Neural cell (in vitro differentiated cells): ENCODE measurements at regions not wholly inside any gene's neighbourhood (a gene's known extent, or its start where the extent isn't known, plus 50 kb on each side); places are given as distances from the start of the nearest gene placed in this dataset.

ENCODE experiments used
- H2AFZ ChIP-seq: fragments of 200-600, 300-800 bp; sonication (generic), shearing (Covaris generic); 2 replicates; pipeline ENCODE4 v1.6.0; 2014; ENCODE audit warnings: low read depth, mild to moderate bottlenecking, antibody characterized with exemption, low read length, moderate library complexity
- H3F3A ChIP-seq: fragments of 200-600 bp; shearing (Covaris generic); 2 replicates; pipeline ENCODE4 v1.6.1; 2016; ENCODE audit warnings: mild to moderate bottlenecking, moderate library complexity, mixed read lengths, antibody characterized with exemption, low read length; ENCODE audit not compliant: insufficient read depth, poor library complexity, severe bottlenecking
- H3K27ac ChIP-seq: fragments of 200-600, 300-800 bp; sonication (generic), shearing (Covaris generic); 2 replicates; pipeline ENCODE4 v1.5.1; 2014; ENCODE audit warnings: mild to moderate bottlenecking, low read length, moderate library complexity
- H3K27me3 ChIP-seq: fragments of 300-800, 200-600 bp; sonication (generic), shearing (Covaris generic); 2 replicates; pipeline ENCODE4 v1.6.0; 2014; ENCODE audit warnings: mild to moderate bottlenecking, low read depth, low read length, moderate library complexity; ENCODE audit not compliant: insufficient read depth
- H3K36me3 ChIP-seq: fragments of 300-800, 200-600 bp; sonication (generic), shearing (Covaris generic); 2 replicates; pipeline ENCODE4 v1.5.1; 2014; ENCODE audit warnings: mild to moderate bottlenecking, antibody characterized with exemption, low read length, moderate library complexity; ENCODE audit not compliant: insufficient read depth
- H3K4me2 ChIP-seq: fragments of 300-800, 200-600 bp; sonication (generic), shearing (Covaris generic); 2 replicates; pipeline ENCODE4 v1.6.0; 2014; ENCODE audit warnings: mild to moderate bottlenecking, low read length
- H3K4me3 ChIP-seq: fragments of 300-800, 200-600 bp; sonication (generic), shearing (Covaris generic); 2 replicates; pipeline ENCODE4 v1.5.1; 2014; ENCODE audit warnings: mild to moderate bottlenecking, low read length, moderate library complexity
- H3K79me2 ChIP-seq: fragments of 200-600 bp; shearing (Covaris generic); replicated peaks from 2 replicates; pipeline ENCODE4 v1.6.0; 2014; ENCODE audit warnings: mild to moderate bottlenecking, low read length, moderate library complexity; ENCODE audit not compliant: insufficient read depth
- H3K9ac ChIP-seq: fragments of 300-800, 200-600 bp; sonication (generic), shearing (Covaris generic); 2 replicates; pipeline ENCODE4 v1.6.1; 2016; ENCODE audit warnings: mild to moderate bottlenecking, low read length, mixed read lengths
- H3K9me2 ChIP-seq: fragments of 200-600 bp; shearing (Covaris generic); 2 replicates; pipeline ENCODE4 v1.6.1; 2016; ENCODE audit warnings: mild to moderate bottlenecking, low read length, mixed read lengths; ENCODE audit not compliant: insufficient read depth
- H3K9me3 ChIP-seq: fragments of 200-600, 300-800 bp; sonication (generic), shearing (Covaris generic); 2 replicates; pipeline ENCODE4 v1.6.1; 2016; ENCODE audit warnings: mild to moderate bottlenecking, mixed run types, low read length, moderate library complexity, mixed read lengths
- H4K20me1 ChIP-seq: fragments of 200-600 bp; shearing (Covaris generic); 2 replicates; pipeline ENCODE4 v1.6.1; 2016; ENCODE audit warnings: mild to moderate bottlenecking, mixed run types; ENCODE audit not compliant: insufficient read depth
- EP300 ChIP-seq: fragments of 450-650 bp; conservative IDR thresholded peaks from 2 replicates; pipeline ENCODE4 v1.6.1; 2014; ENCODE audit warnings: antibody characterized with exemption, mild to moderate bottlenecking, moderate library complexity; ENCODE audit not compliant: poor library complexity, severe bottlenecking
- EZH2 ChIP-seq: fragments of 200-600, 300-800 bp; shearing (Covaris generic), sonication (generic); IDR thresholded peaks from 2 replicates; pipeline ENCODE4 v1.6.1; 2014; ENCODE audit warnings: antibody characterized with exemption, low read length, borderline replicate concordance, mild to moderate bottlenecking; ENCODE audit not compliant: insufficient read depth, poor library complexity, severe bottlenecking
- MXI1 ChIP-seq: fragments of 450-650 bp; conservative IDR thresholded peaks from 2 replicates; pipeline ENCODE4 v1.6.1; 2014; ENCODE audit warnings: antibody characterized with exemption, mild to moderate bottlenecking; ENCODE audit not compliant: poor library complexity, severe bottlenecking
- POLR2AphosphoS5 ChIP-seq: IDR thresholded peaks from 2 replicates; pipeline ENCODE4 v1.6.1; 2012
- RAD21 ChIP-seq: fragments of 450-650 bp; conservative IDR thresholded peaks from 2 replicates; pipeline ENCODE4 v1.6.1; 2014; ENCODE audit warnings: antibody characterized with exemption, mild to moderate bottlenecking, moderate library complexity
- SMC3 ChIP-seq: fragments of 450-650 bp; conservative IDR thresholded peaks from 2 replicates; pipeline ENCODE4 v1.6.1; 2014; ENCODE audit warnings: antibody characterized with exemption, mild to moderate bottlenecking, moderate library complexity; ENCODE audit not compliant: poor library complexity
- TAF1 ChIP-seq: IDR thresholded peaks from 2 replicates; pipeline ENCODE4 v1.6.1; 2012; ENCODE audit warnings: low read depth
- TF ChIP-seq, protein P1 (sequence below): fragments of 450-650 bp; IDR thresholded peaks from 2 replicates; pipeline ENCODE4 v1.5.1; 2014; ENCODE audit warnings: antibody characterized with exemption, mild to moderate bottlenecking, moderate library complexity; ENCODE audit not compliant: poor library complexity, severe bottlenecking
- TF ChIP-seq, protein P2 (sequence below): IDR thresholded peaks from 2 replicates; pipeline ENCODE4 v1.6.1; 2012; ENCODE audit warnings: borderline replicate concordance

DNA sequence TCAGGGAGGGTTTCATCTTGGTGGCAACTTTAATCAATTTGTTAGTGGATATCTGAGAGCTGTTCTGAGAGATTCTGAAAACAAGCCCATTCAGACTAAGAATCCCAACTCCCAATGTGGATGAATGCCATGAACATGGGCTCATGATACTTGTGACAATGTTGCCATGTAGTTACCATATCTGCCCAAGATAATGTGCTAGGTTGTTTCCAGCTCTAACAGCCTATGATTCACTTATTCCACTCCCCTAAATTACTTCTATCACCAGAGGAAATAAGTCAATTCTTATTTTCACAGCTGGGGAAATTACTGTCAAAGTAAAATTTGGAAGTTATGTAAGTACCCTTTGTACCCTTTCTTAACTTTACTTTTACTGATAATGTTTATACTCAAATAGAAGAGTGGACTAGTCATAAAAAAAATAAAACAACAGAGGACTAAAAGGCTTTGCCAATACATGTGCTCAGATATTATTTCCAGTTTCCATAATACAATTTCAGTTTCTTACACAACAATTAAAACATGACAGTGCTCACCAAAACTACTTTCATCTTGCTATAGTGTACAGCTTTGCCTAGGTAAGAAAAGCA lies 1101.7 kb upstream of the INTU start:
- H2AFZ ChIP-seq: no peak overlapping the region
- no peaks in the 10 kb centered on the region for H3K27me3 ChIP-seq
- H3K4me3 ChIP-seq: no peak overlapping the region
- H3K79me2 ChIP-seq: no peaks in the 10 kb centered on the region
- H3K9me2 ChIP-seq: no peaks in the 10 kb centered on the region
- H3K27ac ChIP-seq: no peak overlapping the region
- H3K9ac ChIP-seq: no peak overlapping the region
- no peaks in the 10 kb centered on the region for H4K20me1 ChIP-seq
- no peaks in the 10 kb centered on the region for H3K9me3 ChIP-seq
- no peak overlapping the region for H3K4me2 ChIP-seq
- H3F3A ChIP-seq: no peaks in the 10 kb centered on the region
- TF ChIP-seq MXI1 (no peak), TAF1 (no peak), EZH2 (no peak)
- TF ChIP-seq, protein P1, sequence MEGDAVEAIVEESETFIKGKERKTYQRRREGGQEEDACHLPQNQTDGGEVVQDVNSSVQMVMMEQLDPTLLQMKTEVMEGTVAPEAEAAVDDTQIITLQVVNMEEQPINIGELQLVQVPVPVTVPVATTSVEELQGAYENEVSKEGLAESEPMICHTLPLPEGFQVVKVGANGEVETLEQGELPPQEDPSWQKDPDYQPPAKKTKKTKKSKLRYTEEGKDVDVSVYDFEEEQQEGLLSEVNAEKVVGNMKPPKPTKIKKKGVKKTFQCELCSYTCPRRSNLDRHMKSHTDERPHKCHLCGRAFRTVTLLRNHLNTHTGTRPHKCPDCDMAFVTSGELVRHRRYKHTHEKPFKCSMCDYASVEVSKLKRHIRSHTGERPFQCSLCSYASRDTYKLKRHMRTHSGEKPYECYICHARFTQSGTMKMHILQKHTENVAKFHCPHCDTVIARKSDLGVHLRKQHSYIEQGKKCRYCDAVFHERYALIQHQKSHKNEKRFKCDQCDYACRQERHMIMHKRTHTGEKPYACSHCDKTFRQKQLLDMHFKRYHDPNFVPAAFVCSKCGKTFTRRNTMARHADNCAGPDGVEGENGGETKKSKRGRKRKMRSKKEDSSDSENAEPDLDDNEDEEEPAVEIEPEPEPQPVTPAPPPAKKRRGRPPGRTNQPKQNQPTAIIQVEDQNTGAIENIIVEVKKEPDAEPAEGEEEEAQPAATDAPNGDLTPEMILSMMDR: no peak
- no peaks in the 10 kb centered on the region for H3K36me3 ChIP-seq

DNA sequence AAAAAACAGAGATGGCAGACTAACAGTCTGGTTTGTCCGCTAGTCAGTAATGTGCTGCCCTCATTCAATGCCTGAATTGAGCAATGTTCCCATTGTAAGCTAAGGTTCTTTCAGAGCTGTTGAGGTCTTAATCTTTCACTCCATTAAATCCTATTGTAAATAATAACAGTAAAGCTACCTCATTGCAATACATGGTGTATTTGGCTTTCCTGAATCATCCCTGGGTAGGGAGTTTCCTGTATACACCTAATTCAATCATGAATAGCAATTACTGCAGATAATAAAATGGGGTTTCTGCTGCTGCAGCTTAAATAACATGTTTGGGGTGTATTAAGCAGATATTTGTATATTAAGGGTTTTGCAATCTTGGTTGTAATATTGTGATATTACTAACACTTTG lies 1100.2 kb upstream of the INTU start:
- H3K9me2 ChIP-seq: no peaks in the 10 kb centered on the region
- H3K27ac ChIP-seq: no peak overlapping the region
- H3K4me3 ChIP-seq: no peak overlapping the region
- H3K4me2 ChIP-seq: no peak overlapping the region
- H3F3A ChIP-seq: no peaks in the 10 kb centered on the region
- H3K9ac ChIP-seq: no peak overlapping the region
- H2AFZ ChIP-seq: no peak overlapping the region
- H3K79me2 ChIP-seq: no peaks in the 10 kb centered on the region
- no peaks in the 10 kb centered on the region for H3K36me3 ChIP-seq
- no peaks in the 10 kb centered on the region for H3K27me3 ChIP-seq
- H3K9me3 ChIP-seq: no peaks in the 10 kb centered on the region
- H4K20me1 ChIP-seq: no peaks in the 10 kb centered on the region
- no peak for TF ChIP-seq POLR2AphosphoS5
- TF ChIP-seq EZH2: no peak
- no peak for TF ChIP-seq EP300
- TF ChIP-seq, protein P1: no peak
- no peak for TF ChIP-seq TAF1
- TF ChIP-seq, protein P2, sequence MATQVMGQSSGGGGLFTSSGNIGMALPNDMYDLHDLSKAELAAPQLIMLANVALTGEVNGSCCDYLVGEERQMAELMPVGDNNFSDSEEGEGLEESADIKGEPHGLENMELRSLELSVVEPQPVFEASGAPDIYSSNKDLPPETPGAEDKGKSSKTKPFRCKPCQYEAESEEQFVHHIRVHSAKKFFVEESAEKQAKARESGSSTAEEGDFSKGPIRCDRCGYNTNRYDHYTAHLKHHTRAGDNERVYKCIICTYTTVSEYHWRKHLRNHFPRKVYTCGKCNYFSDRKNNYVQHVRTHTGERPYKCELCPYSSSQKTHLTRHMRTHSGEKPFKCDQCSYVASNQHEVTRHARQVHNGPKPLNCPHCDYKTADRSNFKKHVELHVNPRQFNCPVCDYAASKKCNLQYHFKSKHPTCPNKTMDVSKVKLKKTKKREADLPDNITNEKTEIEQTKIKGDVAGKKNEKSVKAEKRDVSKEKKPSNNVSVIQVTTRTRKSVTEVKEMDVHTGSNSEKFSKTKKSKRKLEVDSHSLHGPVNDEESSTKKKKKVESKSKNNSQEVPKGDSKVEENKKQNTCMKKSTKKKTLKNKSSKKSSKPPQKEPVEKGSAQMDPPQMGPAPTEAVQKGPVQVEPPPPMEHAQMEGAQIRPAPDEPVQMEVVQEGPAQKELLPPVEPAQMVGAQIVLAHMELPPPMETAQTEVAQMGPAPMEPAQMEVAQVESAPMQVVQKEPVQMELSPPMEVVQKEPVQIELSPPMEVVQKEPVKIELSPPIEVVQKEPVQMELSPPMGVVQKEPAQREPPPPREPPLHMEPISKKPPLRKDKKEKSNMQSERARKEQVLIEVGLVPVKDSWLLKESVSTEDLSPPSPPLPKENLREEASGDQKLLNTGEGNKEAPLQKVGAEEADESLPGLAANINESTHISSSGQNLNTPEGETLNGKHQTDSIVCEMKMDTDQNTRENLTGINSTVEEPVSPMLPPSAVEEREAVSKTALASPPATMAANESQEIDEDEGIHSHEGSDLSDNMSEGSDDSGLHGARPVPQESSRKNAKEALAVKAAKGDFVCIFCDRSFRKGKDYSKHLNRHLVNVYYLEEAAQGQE: no peak
- TF ChIP-seq RAD21: no peak
- TF ChIP-seq MXI1: no peak
- no peak for TF ChIP-seq SMC3
